Tibial artery (tissue), 4 donors: ENCODE measurements at regions not wholly inside any gene's neighbourhood (a gene's known extent, or its start where the extent isn't known, plus 50 kb on each side); places are given as distances from the start of the nearest gene placed in this dataset.

ENCODE experiments used
- DNase-seq, 2 donors: peaks; one replicate each; pipeline ENCODE4 v3.0.0-alpha.2; 2019
- H3K27ac ChIP-seq, 2 donors: fragments of 200-600 bp; sonication (generic) in 1 of 2; 1 replicate in 1 of 2; 2 replicates in 1 of 2; pipeline ENCODE4 v1.5.1; 2018 to 2019; ENCODE audit warnings: mild to moderate bottlenecking in 1 of 2
- H3K27me3 ChIP-seq, 2 donors: fragments of 200-600 bp; sonication (generic) in 1 of 2; one replicate each; pipeline versions ENCODE4 v1.5.1 to v1.6.0; 2016 to 2019
- H3K36me3 ChIP-seq, 3 donors: fragments of 200-600 bp; sonication (generic) in 2 of 3; one replicate each; pipeline ENCODE4 v1.5.1; 2016 to 2019; ENCODE audit warnings: mild to moderate bottlenecking in 2 of 3
- H3K4me1 ChIP-seq, 4 donors: fragments of 200-600 bp; sonication (generic) in 2 of 4; 1 replicate in 3 of 4; 2 replicates in 1 of 4; pipeline ENCODE4 v1.5.1; 2016 to 2019
- H3K4me3 ChIP-seq, 2 donors: fragments of 200-600 bp; sonication (generic) in 1 of 2; 1 replicate in 1 of 2; 2 replicates in 1 of 2; pipeline ENCODE4 v1.5.1; 2018 to 2019; ENCODE audit warnings: mild to moderate bottlenecking in 2 of 2
- H3K9me3 ChIP-seq, 3 donors: fragments of 200-600 bp; sonication (generic) in 1 of 3; one replicate each; pipeline ENCODE4 v1.5.1; 2016 to 2019
- CTCF ChIP-seq, 2 experiments: fragments of 200-600 bp in 1 of 2; fragments of 450-650 bp in 1 of 2; IDR thresholded peaks; one replicate each; pipeline ENCODE4 v1.5.1; 2017 to 2019; ENCODE audit warnings: antibody characterized with exemption in 2 of 2, mild to moderate bottlenecking in 1 of 2, moderate library complexity in 1 of 2
- intact Hi-C: fragments of 100-400 bp; cut with DNase I; formaldehyde crosslinking; loops from one replicate; pipeline ENCODE4 v1.15.0; 2023; ENCODE audit warnings: low total_unique reads

- DNase-seq: no peak
- H3K4me1 ChIP-seq: no peaks in the 10 kb centered on the region
- no peak for TF ChIP-seq CTCF (IDR thresholded peaks at IDR 0.05)
- no peak overlapping the region for H3K27ac ChIP-seq
- H3K36me3 ChIP-seq: no peaks in the 10 kb centered on the region
- intact Hi-C loops: no loop called here
- no peaks in the 10 kb centered on the region for H3K9me3 ChIP-seq
- no peak overlapping the region for H3K4me3 ChIP-seq
- no peaks in the 10 kb centered on the region for H3K27me3 ChIP-seq
Measured at GRCh38 chr13:40863723-40864122, 74.3 kb downstream of the SLC25A15 start.

- Histone ChIP-seq H3K4me3 (no peak overlapping the region), H3K4me1 (no peaks in the 10 kb centered on the region), H3K9me3 (peaks cover 5 to 64% (median 26%) of the 10 kb centered on the region in 3 donors), H3K27ac (no peak overlapping the region), H3K27me3 (no peaks in the 10 kb centered on the region), H3K36me3 (peaks cover 57 to 69% (median 66%) of the 10 kb centered on the region in 3 donors)
- TF ChIP-seq CTCF (IDR thresholded peaks at IDR 0.05): no peak
- no peak for DNase-seq
- intact Hi-C loops: no loop called here
Measured at GRCh38 chr13:40874138-40874779, 84.8 kb downstream of the SLC25A15 start.

- Histone ChIP-seq H3K4me1 (no peaks in the 10 kb centered on the region), H3K27ac (no peak overlapping the region), H3K27me3 (no peaks in the 10 kb centered on the region), H3K36me3 (peaks cover 57 to 74% (median 73%) of the 10 kb centered on the region in 3 donors), H3K9me3 (peaks cover 5 to 64% (median 26%) of the 10 kb centered on the region in 3 donors), H3K4me3 (no peak overlapping the region)
- no peak for DNase-seq
- intact Hi-C loops: no loop called here
- no peak for TF ChIP-seq CTCF (IDR thresholded peaks at IDR 0.05)
Measured at GRCh38 chr13:40875044-40875443, 85.6 kb downstream of the SLC25A15 start.

- intact Hi-C loops: no loop called here
- Histone ChIP-seq H3K4me3 (no peak overlapping the region), H3K36me3 (peaks cover 57 to 74% (median 73%) of the 10 kb centered on the region in 3 donors), H3K27ac (no peak overlapping the region), H3K9me3 (peaks cover 5 to 60% (median 26%) of the 10 kb centered on the region in 3 donors), H3K27me3 (no peaks in the 10 kb centered on the region), H3K4me1 (no peaks in the 10 kb centered on the region)
- no peak for TF ChIP-seq CTCF (IDR thresholded peaks at IDR 0.05)
- no peak for DNase-seq
Measured at GRCh38 chr13:40875583-40875982, 86.2 kb downstream of the SLC25A15 start.

GRCh38 chr13:40876020-40876738 is 86.8 kb downstream of the SLC25A15 start:
- TF ChIP-seq CTCF (IDR thresholded peaks at IDR 0.05): no peak
- intact Hi-C loops: no loop called here
- Histone ChIP-seq H3K27ac (no peak overlapping the region), H3K9me3 (peaks cover 5 to 57% (median 26%) of the 10 kb centered on the region in 3 donors), H3K36me3 (peaks cover 57 to 77% (median 75%) of the 10 kb centered on the region in 3 donors), H3K4me1 (peaks cover 0 to under 1% (median 0%) of the 10 kb centered on the region in 4 donors), H3K4me3 (no peak overlapping the region), H3K27me3 (no peaks in the 10 kb centered on the region)
- no peak for DNase-seq
